HG03097 (cell line): ENCODE measurements at regions not wholly inside any gene's neighbourhood (a gene's known extent, or its start where the extent isn't known, plus 50 kb on each side); places are given as distances from the start of the nearest gene placed in this dataset.

Experiments
- ATAC-seq: cut with Tn5 transposase; IDR thresholded peaks from one replicate; pipeline ENCODE4 v1.9.1; 2021; ENCODE audit not compliant: unreplicated experiment, low FRiP score

DNA sequence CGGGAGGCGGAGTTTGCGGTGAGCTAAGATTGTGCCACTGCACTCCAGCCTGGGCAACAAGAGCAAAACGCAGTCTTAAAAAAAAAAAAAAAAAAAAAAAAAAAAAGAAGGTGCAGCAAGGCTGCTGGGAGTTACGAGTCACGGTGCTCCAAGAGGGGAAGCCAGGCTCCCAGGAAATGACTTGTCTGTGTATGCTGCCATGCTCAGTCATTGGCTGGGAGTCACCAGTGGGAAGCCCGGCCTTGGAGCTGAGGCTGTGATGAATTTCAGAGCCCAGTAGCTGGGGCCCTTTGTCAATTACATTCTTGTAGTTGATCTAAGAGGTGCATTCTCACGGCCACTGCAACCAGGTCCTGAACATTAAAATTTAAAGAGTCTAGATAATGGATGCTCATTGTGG lies 1105.1 kb upstream of the TENM3 start:
- no peak for ATAC-seq

DNA sequence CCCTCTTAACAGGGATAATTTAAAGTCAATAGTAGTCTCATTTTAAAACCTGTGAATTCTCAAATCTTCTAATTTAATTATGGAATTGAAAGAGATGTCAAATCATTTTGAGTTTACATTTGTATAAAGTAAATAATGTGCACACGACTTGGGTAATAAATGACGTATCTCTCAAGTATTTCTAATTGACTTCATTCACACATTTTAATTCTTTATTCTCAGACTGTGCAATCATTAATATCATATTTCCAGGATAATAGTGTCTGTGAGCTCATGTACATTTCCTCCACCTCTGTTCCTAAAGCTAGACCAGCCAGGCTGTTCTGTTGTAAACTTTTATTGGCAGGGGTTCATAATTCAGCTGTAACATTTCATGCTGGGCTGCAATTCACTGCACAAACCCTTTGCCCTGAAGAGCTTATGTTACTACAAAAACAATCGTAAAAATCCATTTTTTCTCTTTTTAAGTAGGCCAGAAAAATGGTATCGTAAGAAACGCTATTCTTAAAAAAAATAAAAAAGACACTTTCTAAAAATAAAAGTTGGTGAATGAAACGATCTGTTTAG lies 1103.1 kb upstream of the TENM3 start:
- no peak for ATAC-seq

DNA sequence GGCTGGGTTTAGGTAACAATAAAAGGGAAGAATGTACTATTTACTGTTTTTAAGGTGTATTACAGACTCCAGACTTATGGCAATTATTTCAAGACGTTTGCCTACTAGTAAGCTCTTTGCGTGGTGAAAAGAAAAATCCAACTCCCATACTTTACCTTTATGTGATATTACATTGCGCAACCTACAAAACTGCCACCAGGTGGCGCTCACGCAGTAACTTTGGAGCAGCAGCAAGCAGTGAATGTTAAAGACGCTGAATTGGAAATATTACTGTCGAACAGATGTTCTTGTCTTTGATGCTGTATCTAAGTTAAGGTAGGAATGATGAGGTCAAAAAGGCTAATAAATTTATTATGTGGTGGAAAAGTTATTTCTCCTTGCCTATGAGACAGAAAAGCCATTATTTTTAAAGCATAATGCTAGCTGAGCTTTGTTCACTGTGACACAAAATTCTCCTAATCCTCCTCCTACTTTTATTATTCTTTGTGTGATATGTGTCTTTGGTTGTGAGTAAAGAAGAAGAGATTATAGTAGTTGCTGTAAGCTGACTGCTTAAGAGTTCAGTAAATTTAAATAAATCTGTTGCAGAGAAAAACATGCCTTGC lies 1099.8 kb upstream of the TENM3 start:
- peak; percentile 86 for ATAC-seq

DNA sequence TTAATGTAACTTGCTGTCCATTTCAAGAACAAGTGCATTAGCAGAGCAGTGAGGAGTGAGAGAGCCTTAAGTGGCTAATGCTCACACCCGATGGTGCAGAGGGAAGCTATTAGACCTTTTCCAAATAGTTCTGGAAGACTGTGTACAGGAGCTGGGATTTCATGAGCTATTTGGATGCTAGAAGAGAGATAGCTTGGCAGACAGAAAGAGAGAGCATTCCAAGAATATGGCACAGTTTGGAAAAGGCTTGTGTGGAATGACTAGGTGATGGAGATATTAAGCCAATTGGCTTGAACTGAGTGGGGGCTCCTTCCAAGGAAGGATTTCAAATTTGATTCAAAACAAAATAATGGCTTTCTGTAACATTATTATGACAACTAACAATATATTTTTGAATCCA lies 1097.2 kb upstream of the TENM3 start:
- ATAC-seq, result no peak

DNA sequence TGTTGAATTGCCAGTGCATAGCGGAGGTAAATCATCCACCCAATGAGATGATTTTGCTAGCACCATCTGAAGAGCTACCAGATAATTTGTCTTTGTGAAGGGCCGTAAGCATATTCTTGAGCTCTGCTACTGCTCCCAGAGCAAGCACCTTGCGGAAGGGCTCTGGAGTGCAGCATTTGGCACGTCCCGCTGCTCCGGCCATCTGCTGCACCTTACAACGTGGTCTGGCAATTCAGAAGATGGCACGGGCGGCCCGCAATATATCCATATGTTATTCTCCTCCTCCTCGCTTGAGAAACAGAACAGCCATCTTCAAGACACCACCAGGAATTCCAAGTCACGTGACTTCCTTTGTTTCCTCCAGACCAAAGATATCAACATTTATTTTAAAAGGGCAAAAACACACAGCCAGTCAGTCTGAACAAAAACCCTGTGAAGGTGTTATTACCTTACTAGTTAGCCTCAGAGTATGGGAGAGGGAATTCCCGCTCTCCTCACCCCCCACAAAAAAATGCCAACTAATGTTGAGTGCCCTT lies 1095.7 kb upstream of the TENM3 start:
- no peak for ATAC-seq

DNA sequence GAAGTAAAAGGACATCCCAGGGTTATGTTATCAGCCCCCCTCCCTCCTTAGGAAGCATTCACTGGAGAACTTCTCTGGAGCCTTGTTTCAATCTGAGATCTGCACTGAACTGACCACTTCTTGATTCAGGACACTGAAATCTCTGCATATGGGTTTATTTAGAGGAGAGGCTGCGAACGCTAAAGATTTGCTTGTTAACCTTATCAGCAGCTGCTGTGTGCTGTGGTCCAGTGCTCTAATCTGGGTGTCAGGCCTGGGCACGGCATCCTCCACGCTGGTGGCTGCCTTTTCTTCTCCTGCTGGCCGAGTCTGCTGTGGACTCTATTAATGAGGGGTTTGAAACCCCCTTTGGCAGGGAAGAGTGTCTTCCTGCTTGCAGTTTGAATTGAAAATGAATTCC lies 1094.7 kb upstream of the TENM3 start:
- no peak for ATAC-seq

DNA sequence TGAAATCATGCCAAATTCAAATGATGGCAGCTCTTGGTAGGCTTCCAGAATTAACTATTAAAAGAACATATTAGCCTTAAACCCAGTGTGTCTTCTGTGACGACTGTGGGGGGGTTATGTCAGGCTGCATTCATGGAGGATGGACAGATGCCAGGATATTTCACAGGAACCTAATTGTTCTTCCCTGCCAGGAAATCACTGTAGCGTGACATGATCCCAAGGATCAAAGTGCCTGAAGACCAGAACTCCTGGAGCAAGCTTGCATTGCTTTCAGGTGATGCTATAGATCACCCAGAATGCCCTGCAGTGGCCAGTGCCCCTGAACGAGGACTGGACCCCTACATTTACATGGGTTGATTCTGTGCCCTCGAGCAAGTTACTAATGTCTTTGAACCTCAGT lies 1093.0 kb upstream of the TENM3 start:
- ATAC-seq, result no peak

DNA sequence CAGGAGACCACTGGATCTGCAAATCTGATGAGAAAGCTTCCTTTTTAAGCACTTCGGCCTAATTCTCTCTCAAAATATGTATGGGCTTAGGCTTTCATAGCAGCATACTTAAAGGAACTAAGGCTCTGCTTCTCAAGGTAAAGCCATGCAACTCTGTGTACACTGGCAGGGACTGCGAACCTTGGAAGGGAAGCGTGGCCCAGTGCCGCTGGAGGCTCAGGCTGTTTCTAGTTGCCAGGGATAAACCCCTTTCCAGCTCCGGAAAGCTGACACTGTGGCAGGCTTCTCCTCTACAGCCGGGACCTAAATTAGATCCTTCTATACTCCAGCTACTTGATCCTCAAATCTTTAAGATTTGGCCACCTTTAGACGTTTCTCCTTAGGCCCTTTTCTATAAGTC lies 1091.3 kb upstream of the TENM3 start:
- ATAC-seq, result no peak

DNA sequence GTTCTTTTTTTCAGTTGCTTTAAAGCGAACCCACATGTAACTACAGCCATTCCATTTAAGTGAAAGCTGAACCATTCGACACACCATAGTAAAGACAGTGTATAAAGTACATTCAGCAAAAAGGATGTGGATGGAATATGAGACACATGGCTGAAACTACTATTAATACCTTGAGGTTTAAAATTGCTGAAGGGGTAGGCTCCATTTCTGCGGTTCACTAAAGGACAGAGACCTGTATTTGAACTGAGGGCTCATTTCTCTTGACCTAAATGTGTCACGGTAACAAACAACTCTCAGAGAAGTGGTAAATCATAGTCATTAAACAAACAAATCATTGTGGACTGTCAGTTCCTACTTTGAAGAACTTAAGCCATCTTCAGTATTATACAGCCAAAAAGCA lies 1085.6 kb upstream of the TENM3 start:
- ATAC-seq, result no peak

DNA sequence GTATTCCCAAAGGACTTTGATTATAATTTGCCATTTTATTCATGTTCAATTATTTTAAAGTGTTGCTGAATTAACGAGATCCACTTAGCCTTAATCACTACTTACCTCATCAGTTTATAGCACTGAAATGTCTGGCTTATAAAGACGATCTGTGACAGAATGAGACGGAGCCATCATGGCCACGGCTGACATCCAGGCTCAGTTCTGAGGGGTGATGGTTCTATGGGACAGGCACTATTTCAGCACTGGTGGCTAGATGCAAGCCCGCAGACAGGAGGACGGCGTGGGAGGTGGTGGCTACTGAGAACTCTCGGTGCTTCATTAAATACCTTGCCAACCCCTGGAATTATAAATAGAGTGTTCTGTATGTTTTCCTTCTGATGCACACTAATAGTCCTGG lies 1084.2 kb upstream of the TENM3 start:
- ATAC-seq, result no peak

DNA sequence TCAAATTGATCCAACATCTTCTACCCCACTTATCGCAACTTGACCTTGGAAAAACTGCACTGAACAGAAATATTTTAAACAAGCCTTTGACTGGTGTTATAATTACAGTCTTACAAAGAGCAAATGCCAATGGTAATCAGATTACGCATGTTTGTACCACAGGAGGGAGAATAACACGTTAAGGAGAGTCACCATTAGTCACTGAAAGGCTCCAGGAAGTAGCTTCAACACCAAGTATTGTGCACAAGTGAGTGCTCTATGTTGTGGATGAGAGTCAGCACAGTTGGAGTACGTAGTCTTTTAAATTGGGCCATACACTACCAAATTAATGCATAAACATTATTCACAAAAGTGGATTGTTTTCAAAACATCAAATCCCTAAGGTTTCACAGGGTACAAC lies 1081.5 kb upstream of the TENM3 start:
- ATAC-seq, result no peak

DNA sequence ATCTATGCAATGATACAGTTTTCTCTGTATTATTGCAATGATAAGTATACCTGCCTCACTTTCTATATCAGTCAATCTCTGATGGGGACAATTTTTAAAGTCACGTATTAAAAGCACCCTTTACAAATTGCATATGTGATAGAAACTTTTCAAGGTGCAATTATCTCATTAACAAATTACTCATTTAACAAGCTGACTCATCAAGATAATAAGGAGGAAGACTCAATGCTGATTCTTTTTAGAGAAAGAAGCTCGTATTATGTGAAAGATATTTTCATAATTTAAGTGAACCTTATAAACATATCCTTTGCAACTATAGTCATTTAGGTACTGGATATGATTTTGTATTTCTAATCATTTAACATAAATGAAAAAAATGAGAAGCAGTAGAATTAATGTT lies 1080.9 kb upstream of the TENM3 start:
- no peak for ATAC-seq

DNA sequence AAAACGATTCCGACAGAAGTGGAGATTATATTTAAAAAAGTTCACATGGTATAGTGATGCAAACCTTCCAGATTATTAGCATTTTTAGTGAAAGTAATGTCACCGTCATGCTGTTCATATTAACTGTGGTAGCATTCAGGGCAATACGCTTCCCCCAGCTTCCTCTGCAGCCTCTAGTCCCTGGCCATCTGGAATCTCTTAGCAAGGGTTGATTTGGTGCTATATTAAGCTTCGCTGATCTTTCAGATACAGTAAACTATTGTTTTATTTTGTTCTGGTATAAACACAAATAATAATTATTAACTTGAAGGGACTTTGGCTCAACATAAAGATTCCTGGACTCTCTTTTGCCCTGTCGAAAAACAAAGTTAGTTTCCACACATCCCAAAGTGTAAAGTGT lies 1080.5 kb upstream of the TENM3 start:
- ATAC-seq, result no peak

DNA sequence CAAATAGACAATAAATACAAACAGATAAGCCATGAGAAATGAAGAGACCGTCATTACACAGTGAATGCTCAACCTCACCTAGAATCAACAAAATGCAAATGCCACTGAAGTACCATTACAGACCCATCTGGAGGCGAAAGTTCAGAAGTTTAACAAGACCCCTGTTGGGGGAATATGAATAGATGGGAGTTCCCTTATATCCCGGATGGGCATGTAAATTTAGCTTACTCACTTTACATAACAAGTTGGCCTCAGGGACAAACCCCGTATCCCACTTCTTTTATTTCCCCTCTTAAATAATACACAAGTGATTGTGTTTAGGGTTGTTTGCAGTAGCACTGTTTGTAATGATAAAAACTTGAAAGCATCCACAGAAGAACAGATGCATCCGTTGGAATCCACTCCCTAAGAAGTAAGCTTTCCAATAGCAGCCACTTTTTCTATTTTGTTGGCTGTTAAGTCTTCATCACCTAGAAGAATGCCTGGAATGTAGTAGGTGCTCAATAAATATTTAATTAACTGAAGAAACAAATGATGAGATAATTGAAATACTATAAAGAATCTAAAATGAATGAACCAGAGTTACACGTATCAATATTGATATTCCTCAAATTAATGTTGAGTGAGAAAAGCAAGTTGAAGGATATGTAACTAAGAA lies 1076.3 kb upstream of the TENM3 start:
- no peak for ATAC-seq

DNA sequence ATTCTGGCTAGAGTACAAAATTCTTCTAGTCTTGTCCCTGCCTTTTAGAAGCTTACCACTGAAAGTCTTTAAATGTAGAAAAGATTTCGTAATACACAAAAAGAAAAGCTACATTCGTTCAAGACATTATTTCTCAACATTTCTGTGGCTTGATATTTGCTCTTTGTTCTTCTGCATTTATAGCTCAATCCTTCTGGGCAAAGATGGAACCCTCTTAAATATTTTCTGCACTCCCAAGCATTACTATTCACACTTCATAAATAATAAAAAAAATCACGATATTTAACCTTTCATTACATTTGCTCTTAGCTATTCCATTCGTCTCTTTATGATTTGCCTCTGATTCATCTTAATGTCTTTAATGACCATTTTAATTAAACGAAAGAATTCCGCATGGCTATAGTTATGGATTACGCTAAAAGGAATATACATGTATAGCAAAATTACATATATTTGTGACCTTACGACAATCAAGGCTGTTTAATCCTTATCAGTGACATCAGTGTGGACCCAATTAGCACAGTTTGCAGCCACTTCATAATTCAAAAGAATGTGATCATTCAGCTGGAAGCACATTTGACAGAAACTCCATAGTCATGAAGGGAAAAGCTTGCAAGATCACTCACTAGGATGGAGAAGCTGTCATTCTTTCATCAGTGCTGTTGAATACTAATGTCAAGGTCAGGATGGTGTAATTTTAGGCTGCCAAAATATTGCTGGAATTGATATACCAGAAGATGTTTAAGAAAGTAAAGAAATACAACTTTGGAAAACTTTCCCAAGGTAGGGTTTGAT lies 1075.0 kb upstream of the TENM3 start:
- no peak for ATAC-seq

DNA sequence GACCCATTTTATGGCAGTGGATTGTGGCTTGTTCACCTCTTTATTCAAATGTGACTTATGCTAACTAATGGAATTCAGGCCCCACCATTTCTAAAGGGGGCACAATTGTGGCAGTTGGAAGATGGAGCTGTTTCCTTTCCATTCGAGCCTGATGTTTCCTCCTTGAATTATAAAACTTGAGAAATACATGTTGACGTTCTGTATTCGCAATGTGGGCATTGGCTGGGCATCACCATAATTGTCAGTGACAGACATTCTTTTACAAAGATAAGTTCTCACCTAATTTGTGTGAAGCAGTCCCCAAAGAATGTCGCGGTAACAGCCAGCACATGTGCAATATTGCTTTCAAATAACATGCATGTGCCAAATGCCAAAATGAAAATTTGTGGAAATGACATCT lies 1070.2 kb upstream of the TENM3 start:
- no peak for ATAC-seq

DNA sequence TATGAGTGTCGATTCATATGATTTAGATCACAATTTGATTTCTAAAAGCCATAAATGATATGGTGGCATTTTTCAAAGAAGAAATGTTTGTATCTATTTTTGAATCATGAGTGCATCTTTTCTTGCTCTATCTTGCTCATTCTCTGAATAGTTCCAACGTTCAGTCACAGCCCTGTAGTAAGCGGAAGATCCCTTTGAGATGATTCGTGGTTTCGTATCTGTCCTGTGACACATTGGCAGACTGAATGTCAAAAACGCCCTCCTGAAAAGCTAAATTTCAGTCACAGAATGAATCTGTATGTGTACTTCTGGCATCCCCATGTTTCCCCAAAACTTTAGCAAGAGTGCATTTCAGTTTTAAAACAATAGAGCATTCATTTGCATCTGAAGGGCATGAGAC lies 1066.9 kb upstream of the TENM3 start:
- no peak for ATAC-seq

DNA sequence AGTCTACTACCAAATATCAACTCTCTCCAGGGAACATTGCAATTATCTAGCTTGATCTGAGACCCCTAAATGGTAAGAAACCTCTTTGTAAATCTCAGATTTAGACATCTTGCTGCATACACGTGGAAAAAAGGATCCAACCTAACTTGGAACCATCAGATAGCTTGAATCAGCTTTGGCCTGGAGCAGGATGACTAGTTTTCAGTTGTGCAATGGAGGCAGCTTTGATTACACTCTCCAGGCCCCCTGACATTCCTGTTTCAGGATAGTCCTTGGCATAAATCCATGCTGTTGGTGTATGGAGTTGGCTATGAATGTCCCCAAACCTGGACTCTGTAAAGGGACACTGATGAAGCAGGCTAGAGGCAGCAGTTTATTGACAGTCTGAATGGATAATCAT lies 1061.9 kb upstream of the TENM3 start:
- ATAC-seq, result no peak

DNA sequence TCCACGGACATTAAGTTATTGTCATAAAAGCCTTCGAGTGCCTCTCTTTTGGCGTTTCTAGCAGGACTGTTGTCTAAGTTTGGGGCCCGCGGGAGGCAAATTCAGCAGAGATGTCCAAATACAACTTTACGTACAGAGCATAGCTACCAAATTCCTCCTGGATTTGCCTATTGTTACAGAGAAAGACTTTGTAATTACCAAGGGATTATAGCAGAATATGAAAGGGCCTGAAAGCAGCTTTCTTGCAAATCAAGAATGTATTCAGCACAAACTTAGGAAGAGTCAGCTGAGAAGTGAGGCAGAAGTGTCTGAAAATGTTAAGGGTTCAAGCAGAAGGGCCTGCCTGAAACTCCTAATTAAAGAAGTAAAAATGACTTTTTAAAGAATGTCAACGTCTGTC lies 1053.5 kb upstream of the TENM3 start:
- ATAC-seq, result no peak

DNA sequence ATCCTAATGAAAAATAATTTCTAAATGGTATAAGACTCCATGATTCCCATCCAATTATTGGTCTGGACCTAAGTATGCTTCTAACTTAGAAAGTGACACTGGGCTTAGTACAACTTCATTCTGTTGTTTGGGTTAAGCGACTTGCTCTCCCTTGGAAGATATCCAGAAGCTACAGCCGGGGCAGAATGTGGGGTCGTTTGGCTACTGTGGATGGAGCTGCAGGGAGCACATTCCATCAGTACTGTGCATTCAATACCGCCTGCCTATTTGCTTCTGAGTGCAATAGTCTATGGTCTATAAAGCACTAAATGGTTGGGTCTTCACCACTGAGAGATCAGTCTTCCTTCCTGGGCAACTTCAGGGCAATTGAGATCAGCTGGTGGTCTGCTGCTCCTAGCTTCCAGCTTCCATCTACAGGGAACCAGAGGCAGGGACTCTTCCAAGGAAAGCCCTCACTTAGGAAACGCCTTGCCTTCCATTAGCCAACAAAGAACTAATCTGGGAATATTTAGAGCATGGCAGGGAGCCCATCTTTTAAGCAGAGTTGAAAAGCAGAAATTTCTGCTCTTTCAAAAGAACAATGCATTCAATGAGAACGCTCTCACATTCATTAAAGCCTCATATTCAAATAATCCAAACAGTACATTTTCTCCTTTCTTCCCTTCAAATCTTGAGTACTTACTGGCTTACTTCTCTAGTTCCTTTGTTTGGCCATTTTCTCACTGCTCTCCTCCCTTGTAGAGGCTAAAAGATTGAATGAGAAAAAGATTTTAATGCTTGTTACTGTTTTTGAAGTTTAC lies 1049.9 kb upstream of the TENM3 start:
- no peak for ATAC-seq

DNA sequence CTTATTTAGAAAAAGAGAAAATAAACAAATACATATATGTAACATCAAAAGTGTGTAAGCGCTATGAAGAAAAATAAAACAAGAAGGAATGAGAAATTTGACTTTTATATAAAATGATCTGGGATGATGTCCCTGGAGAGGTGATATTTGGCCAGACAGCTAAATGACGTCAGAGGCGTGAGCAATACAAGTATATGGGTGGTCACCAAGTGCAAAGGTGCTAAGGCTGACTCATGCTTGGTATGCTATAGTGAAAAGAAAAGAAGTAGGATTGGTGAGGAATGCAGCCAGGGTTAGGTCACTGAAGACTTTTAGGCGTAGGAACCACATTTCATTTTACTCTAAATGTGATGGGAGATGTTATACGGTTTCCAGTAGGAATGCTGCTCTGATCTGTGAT lies 1049.1 kb upstream of the TENM3 start:
- ATAC-seq, result no peak
